NCI-H2227 (cell line): ENCODE measurements at regions not wholly inside any gene's neighbourhood (a gene's known extent, or its start where the extent isn't known, plus 50 kb on each side); places are given as distances from the start of the nearest gene placed in this dataset.

Experiments used
- DNase-seq: peaks from one replicate; lab custom pipeline; 2025; ENCODE audit not compliant: unreplicated experiment; lab: John Stamatoyannopoulos, UW

DNA sequence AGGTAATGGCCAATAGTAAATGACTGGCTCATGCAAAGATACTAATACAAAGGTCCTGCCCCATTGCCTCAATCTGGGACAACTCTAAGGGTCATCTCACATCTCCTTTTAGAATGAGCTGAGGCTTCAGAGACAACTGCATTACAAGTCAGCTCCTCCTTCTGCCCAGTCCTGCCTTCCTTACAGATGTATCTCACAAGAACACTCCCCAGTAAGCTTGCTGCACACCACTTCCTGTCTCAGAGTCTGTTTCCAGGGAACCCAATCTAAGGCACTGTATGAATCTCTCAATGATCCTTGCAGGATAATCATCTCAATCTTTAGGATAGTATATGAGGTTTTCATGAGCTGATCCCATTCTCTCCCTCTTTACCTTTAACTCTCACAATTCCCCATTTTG lies 57.8 kb upstream of the ZDHHC17 start:
- no peak for DNase-seq

DNA sequence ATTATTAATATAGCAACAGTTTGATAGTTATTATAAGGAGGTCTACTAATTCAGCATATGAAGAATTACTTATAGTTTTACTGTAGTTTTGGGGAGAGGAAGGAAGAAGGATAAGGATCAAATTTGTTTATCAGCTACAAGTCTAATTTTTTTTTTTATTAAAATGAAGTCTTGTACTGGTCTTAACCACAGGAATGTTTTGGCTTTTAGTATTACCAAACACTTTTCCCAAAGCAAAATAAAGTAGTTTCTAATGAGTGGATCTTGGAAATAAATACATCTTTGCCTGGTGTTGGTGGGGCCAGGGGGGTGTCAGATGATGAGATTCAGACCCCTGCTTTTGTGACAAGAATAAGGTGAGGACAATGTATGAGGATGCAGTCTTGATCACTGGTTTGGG lies 57.2 kb upstream of the ZDHHC17 start:
- no peak for DNase-seq

DNA sequence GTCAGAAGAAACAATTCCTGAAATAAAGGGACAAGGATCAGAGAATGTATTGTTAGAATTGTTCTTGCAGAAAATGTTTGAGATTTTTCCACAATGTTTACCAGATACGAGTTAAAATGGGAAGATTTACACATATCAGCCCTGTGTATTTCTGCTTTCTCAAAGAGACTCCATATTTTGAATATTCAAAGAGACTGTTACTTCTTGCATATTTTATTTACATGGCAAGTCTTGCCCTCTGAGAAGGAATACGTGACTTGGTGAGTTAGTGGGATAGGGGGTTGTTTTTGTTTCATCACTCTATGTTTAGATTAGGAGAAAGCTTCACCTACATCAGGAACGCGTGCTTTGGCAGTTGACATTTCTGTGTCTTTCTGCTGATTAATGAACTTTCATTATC lies 56.1 kb upstream of the ZDHHC17 start:
- no peak for DNase-seq

DNA sequence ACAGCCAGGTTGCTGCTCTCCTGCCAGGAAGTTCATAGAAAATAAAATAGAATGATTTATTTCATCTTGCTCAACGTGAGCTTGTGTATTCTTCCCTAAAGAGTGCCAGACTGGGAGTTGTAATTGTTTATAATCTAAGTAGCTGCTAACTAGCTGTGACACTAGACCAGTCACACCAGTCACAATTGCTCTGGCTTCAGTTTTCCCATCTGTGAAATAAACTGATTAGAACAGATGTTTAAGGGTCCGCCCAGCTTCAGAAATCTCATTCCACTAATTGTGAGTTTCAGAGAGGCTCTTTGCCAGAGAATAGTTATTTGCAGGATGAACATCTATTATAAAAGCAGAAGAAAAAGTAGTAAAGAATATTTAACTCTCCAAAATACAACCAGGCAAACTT lies 55.6 kb upstream of the ZDHHC17 start:
- no peak for DNase-seq

DNA sequence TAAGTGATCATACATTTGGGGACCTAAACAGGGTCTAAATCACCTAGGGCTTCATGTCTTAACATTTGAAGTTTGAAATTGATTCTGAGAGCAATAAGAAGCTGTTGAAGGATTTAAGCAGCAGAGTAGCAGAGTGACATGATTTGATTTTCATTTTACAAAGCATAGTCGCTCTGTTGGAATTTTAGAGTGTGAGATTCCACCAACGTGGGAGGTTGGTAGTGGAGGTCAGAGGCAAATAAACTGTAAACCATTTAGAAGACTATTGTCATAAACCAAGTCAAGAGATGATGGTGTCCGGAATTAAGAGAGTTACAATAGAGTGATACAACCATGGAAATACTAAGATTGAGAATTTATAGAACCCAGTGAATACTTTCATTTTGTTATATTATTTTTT lies 52.7 kb upstream of the ZDHHC17 start:
- no peak for DNase-seq

DNA sequence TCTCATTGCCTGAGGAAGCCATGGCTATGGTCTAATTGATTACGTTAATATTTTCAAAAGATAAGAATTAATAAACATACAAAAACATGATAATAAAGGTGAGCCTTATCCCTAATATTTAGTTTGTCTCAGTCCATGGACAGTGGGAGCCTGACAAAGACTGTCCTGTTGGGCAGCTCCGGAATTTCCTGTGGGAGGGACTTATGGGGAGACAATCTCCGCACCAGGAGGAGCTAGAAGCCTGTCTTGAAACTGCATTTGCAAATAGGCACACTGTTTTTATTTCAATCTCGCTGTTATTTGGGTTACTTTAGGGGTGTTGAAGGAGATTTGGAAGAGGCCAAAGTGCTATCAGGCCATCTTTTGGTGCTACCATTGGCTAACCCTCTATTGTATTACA lies 50.8 kb upstream of the ZDHHC17 start:
- no peak for DNase-seq

DNA sequence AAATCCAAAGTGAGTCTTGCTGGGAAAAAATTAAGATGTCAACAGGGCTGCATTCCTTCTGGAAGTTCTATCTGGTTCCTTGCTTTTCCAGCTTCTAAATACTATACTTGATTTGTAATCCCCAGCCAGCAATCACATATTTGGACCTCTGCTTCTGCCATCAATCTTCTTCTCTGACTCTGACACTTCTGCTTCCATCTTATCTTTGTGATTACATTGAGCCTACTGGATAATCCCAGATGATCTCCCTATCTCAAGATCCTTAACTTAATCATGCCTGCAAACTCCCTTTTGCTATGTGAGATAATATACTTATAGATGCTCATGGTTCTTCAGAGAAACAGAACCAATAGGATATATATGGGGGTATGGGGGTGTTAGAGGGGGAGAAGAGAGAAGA lies 49.9 kb upstream of the ZDHHC17 start:
- no peak for DNase-seq
